Cerebellar cortex (tissue), 1 donor: ENCODE measurements at regions not wholly inside any gene's neighbourhood (a gene's known extent, or its start where the extent isn't known, plus 50 kb on each side); places are given as distances from the start of the nearest gene placed in this dataset.
A peak's percentile ranks its signal among the peaks of the same experiment; 100 is the strongest.
"Not testable (repeated sequence)": the region's sequence is repeated elsewhere in the genome, so short reads cannot be mapped to it uniquely, and the experiment has no call there.

Experiments used
- DNase-seq: peaks from one replicate; pipeline ENCODE4 v3.0.0-alpha.2; 2015; ENCODE audit warnings: low spot score

GRCh38 chr12:107590814-107591375 lies 94.7 kb upstream of the PWP1 start:
- DNase-seq: no peak

GRCh38 chr12:107593713-107594381 lies 91.8 kb upstream of the PWP1 start:
- no peak for DNase-seq

GRCh38 chr12:107594995-107595394 lies 90.6 kb upstream of the PWP1 start:
- no peak for DNase-seq

- DNase-seq: no peak
These were observed 87.7 kb upstream of the PWP1 start for GRCh38 chr12:107597695-107598410.

DNA sequence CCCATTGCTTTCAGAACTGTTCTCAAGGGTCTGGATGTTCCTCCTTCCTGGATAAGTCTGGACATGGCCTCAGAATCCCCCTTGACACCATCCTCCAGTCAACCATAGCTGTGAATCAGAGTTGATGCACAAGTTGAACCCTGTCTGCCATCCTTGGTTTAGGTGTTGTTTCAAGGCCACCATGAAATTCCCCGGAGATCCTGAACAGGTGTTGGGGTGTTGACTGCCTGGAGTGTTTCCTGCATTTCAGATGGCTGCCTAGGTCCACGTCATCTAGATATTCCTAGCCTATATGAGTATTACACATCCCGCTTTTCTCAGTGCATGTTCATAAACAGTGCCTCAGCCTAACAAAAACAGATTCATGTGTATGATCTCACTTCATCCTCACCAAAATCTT lies 86.7 kb upstream of the PWP1 start:
- DNase-seq: no peak

- DNase-seq: peak; percentile 60
These were observed 84.9 kb upstream of the PWP1 start for GRCh38 chr12:107600581-107601144.

DNA sequence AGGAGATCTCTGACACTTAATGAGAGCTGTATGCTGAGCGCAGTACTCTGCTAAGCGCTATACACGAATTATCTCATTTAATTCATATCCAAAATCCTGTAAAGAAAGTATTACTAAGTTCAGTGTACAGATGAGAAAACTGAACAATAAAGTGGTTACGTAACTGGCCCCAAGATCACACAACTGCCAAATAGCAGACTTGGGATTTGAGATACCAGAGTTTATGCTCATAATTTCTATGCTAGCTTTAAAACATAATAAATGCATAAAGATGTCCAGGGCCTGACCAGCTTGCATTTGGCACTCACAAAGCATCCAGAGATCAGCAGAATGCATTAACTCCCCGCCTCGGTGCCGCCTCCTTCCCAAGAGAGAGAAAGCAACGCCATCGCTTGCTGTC lies 83.2 kb upstream of the PWP1 start:
- DNase-seq: no peak

DNA sequence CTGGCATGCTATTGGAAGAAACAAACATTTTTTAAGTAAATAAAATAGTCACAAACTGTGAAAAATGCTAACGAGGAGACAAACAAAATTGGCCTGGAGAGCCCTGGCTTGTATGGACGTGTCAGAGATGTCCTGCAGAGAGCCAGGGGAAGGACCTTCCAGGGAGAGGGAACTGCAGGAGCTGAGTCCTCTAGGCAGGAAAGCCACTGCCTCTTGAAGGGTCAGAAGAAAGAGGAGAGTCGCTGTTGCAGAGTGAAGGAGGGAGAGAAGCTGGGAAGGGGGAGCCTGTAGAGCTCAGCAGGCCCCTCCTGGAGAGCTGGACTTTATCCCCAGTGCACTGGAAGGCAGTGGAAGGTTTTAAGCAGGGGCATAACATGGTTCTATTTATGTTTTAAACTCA lies 80.3 kb upstream of the PWP1 start:
- DNase-seq: no peak

DNA sequence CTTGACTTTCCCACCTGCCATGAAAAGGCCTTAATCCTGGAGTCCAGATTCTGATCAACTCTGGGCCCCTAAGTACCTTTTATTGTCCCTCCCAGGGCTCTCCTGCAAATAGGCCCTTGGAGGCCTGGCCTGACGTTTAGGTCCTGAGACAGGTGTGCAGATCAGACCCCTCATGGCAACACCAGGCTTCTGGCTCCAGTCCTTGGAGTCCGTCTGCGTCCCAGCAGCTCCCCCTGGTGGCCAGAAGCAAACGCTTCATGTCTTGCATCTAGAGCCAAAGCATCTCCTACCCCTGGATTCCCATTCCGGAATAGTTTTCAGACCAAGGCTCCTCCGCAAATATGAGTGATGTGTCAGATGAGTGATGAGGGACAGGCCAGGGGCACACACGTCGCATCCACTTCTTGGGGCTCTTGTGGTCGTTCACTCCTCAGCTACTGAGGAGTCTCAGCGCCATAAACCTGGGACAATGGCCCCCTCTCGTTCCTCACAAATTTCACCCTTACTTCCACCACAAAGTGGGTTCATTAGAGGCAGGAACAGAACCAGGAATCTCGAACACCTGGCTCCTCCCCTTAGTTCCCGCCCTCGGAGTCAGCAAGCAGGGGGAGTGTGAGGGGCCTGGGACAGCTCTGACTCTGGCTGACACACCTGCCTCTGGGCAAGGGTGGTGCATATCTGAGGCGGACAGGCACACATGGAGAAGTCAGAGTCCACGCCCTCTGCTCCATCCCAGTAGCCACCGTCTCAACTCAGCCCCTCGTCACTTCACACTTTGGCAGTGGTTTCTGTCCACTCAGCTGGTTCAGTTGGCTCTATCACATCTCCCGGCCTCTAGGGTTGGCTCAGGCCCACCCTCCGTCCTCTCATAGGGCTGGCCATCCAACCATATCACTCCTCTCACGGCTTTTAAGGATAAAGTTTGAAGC lies 77.9 kb upstream of the PWP1 start:
- DNase-seq: peak; percentile 83

GRCh38 chr12:107608779-107609178 lies 76.8 kb upstream of the PWP1 start:
- not testable (repeated sequence) for DNase-seq

DNA sequence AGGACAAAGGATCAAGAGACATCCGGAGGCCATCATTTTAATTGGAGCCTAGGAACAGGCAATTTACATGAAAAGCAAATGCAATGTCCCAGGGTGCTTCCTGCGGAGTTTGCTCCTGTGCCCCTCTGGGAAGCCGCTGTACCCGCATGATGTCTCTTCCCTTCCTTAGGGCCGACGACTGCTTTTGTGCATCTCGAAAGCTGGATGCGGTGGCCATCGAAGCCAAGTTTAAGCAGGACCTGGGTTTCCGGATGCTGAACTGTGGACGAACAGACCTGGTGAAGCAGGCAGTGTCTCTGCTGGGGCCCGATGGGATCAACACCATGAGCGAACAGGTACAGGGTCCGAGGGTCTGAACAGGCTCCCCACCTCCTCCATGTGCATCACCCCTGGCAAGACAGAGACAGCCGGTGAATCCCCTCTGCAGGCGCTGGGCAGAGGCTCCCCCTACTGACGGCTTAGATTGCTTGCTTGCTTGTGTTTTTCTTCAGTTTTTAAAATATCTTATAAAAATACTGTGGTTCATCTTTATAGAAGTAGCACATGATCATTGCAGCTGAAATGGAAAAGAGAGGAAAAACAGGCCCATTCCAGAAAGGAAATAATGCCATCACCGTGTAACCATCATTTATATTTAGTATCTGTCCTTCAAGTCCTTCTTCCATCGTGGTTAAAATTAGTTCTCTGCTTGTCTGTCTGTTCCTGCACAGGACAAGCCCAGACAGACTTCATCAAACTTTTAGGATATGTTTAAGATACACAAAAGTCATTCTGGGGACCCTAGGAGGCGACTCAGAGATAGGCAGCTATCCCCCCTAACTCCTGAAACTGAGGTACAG lies 75.4 kb upstream of the PWP1 start:
- peak; percentile 34 for DNase-seq

- no peak for DNase-seq
These were observed 73.1 kb upstream of the PWP1 start for GRCh38 chr12:107612508-107612907.

DNA sequence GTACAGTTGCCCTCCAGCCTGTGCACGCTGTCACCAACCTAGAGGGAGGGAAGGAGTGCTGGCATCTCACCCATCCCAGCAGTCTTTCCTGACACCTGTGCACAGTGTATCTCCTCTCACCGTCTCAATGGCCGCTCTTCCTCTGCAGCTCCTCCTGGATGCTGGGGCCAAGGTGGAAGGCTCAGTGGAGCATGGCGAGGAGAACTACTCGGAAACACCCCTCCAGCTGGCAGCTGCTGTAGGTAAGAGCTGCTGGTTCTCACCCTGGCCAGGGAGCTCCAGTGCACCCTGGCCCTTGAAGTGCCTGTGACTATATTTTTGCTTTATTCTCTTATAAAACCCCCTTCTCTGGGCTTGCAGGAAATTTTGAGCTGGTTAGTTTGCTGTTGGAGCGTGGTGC lies 68.7 kb upstream of the PWP1 start:
- no peak for DNase-seq

DNA sequence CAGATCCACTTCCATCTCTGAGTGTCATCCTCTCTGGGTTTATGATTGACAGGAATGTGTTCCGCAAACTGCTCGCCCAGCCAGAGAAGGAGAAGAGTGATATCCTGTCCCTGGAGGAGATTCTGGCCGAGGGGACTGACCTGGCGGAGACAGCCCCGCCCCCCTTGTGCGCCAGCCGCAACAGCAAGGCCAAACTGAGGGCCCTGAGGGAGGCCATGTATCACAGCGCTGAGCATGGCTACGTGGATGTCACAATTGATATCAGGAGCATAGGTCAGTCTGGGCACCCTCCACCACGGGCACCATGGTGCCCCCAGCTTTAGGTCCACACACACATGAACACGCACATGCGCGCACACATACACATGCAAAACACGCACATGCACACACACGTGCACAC lies 67.5 kb upstream of the PWP1 start:
- no peak for DNase-seq

- DNase-seq: no peak
These were observed 65.8 kb upstream of the PWP1 start for GRCh38 chr12:107619831-107620230.

- DNase-seq: peak; percentile 16
These were observed 63.6 kb upstream of the PWP1 start for GRCh38 chr12:107622001-107622400.

GRCh38 chr12:107624493-107624892 lies 61.1 kb upstream of the PWP1 start:
- DNase-seq: no peak

- DNase-seq: no peak
These were observed 53.9 kb upstream of the PWP1 start for GRCh38 chr12:107631715-107632114.

- DNase-seq: no peak
These were observed 53.4 kb upstream of the PWP1 start for GRCh38 chr12:107632246-107632645.

DNA sequence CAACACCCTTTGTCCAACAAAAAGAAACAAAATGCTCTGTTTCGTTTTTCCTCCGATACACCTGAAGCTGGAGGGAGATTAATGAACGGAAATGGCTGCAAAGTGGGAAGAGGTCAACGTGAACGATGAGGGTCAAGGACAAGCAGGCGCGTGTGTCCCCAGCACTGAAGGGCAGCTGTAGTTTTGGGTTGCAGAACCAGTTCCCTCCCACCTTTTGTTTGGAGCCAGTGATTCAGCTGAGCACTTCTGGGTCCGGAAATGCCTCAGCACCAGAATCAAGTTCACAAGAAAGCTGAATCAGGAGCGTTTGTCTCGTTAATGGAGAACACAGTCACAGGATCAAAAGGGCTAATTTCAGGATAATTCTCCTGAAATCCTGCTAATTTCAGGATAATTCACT lies 51.1 kb upstream of the PWP1 start:
- DNase-seq: no peak

- no peak for DNase-seq
These were observed 50.5 kb upstream of the PWP1 start for GRCh38 chr12:107635139-107635538.
